H9 (cell line): ENCODE measurements at regions not wholly inside any gene's neighbourhood (a gene's known extent, or its start where the extent isn't known, plus 50 kb on each side); places are given as distances from the start of the nearest gene placed in this dataset.

Experiments used
- DNase-seq: peaks from one replicate; pipeline ENCODE4 v3.0.0-alpha.2; 2017
- H2AFZ ChIP-seq: one replicate; pipeline ENCODE4 v1.6.1; 2013; ENCODE audit warnings: mild to moderate bottlenecking, low read length, control low read depth, moderate library complexity
- H2AK5ac ChIP-seq: 2 replicates; pipeline ENCODE4 v1.6.1; 2013; ENCODE audit warnings: low read length, control low read depth, mixed read lengths; ENCODE audit not compliant: insufficient read length
- H2BK120ac ChIP-seq: one replicate; pipeline ENCODE4 v1.6.1; 2013; ENCODE audit warnings: low read depth, mild to moderate bottlenecking, low read length, control low read depth, inconsistent platforms; ENCODE audit not compliant: poor library complexity, severe bottlenecking
- H2BK12ac ChIP-seq: 2 replicates; pipeline ENCODE4 v1.6.1; 2013; ENCODE audit warnings: low read length, control low read depth, mixed read lengths, low read depth; ENCODE audit not compliant: insufficient read length
- H2BK15ac ChIP-seq: 2 replicates; pipeline ENCODE4 v1.6.1; 2013; ENCODE audit warnings: low read depth, low read length, control low read depth
- H2BK20ac ChIP-seq: one replicate; pipeline ENCODE4 v1.6.1; 2013; ENCODE audit warnings: low read depth, mild to moderate bottlenecking, low read length, control low read depth, inconsistent platforms; ENCODE audit not compliant: poor library complexity, severe bottlenecking
- H2BK5ac ChIP-seq: 2 replicates; pipeline ENCODE4 v1.6.1; 2013; ENCODE audit warnings: low read length, control low read depth, mixed read lengths; ENCODE audit not compliant: insufficient read length
- H3K14ac ChIP-seq: 2 replicates; pipeline ENCODE4 v1.6.1; 2013; ENCODE audit warnings: low read length, control low read depth; ENCODE audit not compliant: insufficient read depth
- H3K18ac ChIP-seq: 2 replicates; pipeline ENCODE4 v1.6.1; 2013; ENCODE audit warnings: low read depth, mild to moderate bottlenecking, mixed read lengths, low read length, control low read depth; ENCODE audit not compliant: insufficient read length
- H3K23ac ChIP-seq: 2 replicates; pipeline ENCODE4 v1.6.1; 2013; ENCODE audit warnings: low read length, control low read depth, mixed read lengths, low read depth; ENCODE audit not compliant: insufficient read length
- H3K23me2 ChIP-seq: 2 replicates; pipeline ENCODE4 v1.6.1; 2013; ENCODE audit warnings: low read depth, mild to moderate bottlenecking, mixed read lengths, low read length, control low read depth; ENCODE audit not compliant: insufficient read length, poor library complexity, severe bottlenecking
- H3K27ac ChIP-seq: 2 replicates; pipeline ENCODE4 v1.5.1; 2013; ENCODE audit warnings: low read length, control low read depth, mixed read lengths, low read depth; ENCODE audit not compliant: insufficient read length
- H3K27me3 ChIP-seq: 2 replicates; pipeline ENCODE4 v1.6.1; 2013; ENCODE audit warnings: low read length, control low read depth, inconsistent platforms; ENCODE audit not compliant: insufficient read depth
- H3K4ac ChIP-seq: 2 replicates; pipeline ENCODE4 v1.6.1; 2013; ENCODE audit warnings: low read depth, mild to moderate bottlenecking, control low read depth, inconsistent platforms, low read length, moderate library complexity
- H3K4me1 ChIP-seq: 2 replicates; pipeline ENCODE4 v1.6.1; 2013; ENCODE audit warnings: low read length, control low read depth, inconsistent platforms; ENCODE audit not compliant: insufficient read depth
- H3K4me2 ChIP-seq: 2 replicates; pipeline ENCODE4 v1.6.1; 2013; ENCODE audit warnings: low read length, control low read depth, mixed read lengths; ENCODE audit not compliant: insufficient read length, insufficient read depth
- H3K56ac ChIP-seq: 2 replicates; pipeline ENCODE4 v1.6.1; 2013; ENCODE audit warnings: low read depth, mild to moderate bottlenecking, mixed read lengths, low read length, control low read depth; ENCODE audit not compliant: insufficient read length
- H3K79me1 ChIP-seq: 2 replicates; pipeline ENCODE4 v1.6.1; 2013; ENCODE audit warnings: low read depth, mild to moderate bottlenecking, moderate library complexity, low read length, control low read depth, inconsistent platforms; ENCODE audit not compliant: insufficient read depth, poor library complexity, severe bottlenecking
- H3K79me2 ChIP-seq: 2 replicates; pipeline ENCODE4 v1.6.1; 2013; ENCODE audit warnings: low read length, control low read depth, inconsistent platforms; ENCODE audit not compliant: insufficient read depth
- H3K9ac ChIP-seq: 2 replicates; pipeline ENCODE4 v1.6.1; 2013; ENCODE audit warnings: low read length, control low read depth, mixed read lengths; ENCODE audit not compliant: insufficient read length; ENCODE audit errors: extremely low read depth
- H3K9me3 ChIP-seq: one replicate; pipeline ENCODE4 v1.6.1; 2013; ENCODE audit warnings: low read depth, low read length, inconsistent platforms; ENCODE audit not compliant: control insufficient read depth
- H3T11ph ChIP-seq: one replicate; pipeline ENCODE4 v1.6.1; 2013; ENCODE audit warnings: mild to moderate bottlenecking, low read length, control low read depth, inconsistent platforms
- H4K20me1 ChIP-seq: one replicate; pipeline ENCODE4 v1.6.1; 2013; ENCODE audit not compliant: control insufficient read depth, insufficient read length, insufficient read depth
- H4K5ac ChIP-seq: 2 replicates; pipeline ENCODE4 v1.6.1; 2013; ENCODE audit warnings: low read depth, mild to moderate bottlenecking, mixed read lengths, low read length, control low read depth; ENCODE audit not compliant: insufficient read length
- H4K8ac ChIP-seq: replicated peaks from 2 replicates; pipeline ENCODE4 v1.6.1; 2013; ENCODE audit warnings: low read length, control low read depth, mixed read lengths, low read depth; ENCODE audit not compliant: insufficient read length
- H4K91ac ChIP-seq: 2 replicates; pipeline ENCODE4 v1.6.1; 2013; ENCODE audit warnings: low read depth, mild to moderate bottlenecking, moderate library complexity, mixed read lengths, low read length, control low read depth; ENCODE audit not compliant: insufficient read length
- H3K27ac Mint-ChIP-seq, 3 experiments: 2 replicates in 2 of 3; 3 replicates in 1 of 3; pipeline ENCODE4 v1.8.0; 2020 to 2021; ENCODE audit warnings: mixed read lengths in 3 of 3, mild to moderate bottlenecking in 1 of 3, moderate library complexity in 1 of 3
- H3K27me3 Mint-ChIP-seq: 2 replicates; pipeline ENCODE4 v1.8.0; 2021; ENCODE audit warnings: low read depth, mild to moderate bottlenecking, moderate library complexity, mixed read lengths
- H3K36me3 Mint-ChIP-seq, 3 experiments: 2 replicates in 2 of 3; 3 replicates in 1 of 3; pipeline ENCODE4 v1.8.0; 2020 to 2021; ENCODE audit warnings: low read depth in 3 of 3, mixed read lengths in 3 of 3; ENCODE audit not compliant: insufficient read depth in 1 of 3
- H3K4me1 Mint-ChIP-seq, 2 experiments: 2 replicates each; pipeline ENCODE4 v1.8.0; 2020; ENCODE audit warnings: mixed read lengths in 2 of 2
- H3K4me3 Mint-ChIP-seq, 2 experiments: 2 replicates in 1 of 2; 3 replicates in 1 of 2; pipeline ENCODE4 v1.8.0; 2020 to 2021; ENCODE audit warnings: mild to moderate bottlenecking in 2 of 2, mixed read lengths in 2 of 2, moderate library complexity in 1 of 2
- H3K9me3 Mint-ChIP-seq, 2 experiments: 2 replicates in 1 of 2; 3 replicates in 1 of 2; pipeline ENCODE4 v1.8.0; 2020; ENCODE audit warnings: mild to moderate bottlenecking in 2 of 2, mixed read lengths in 2 of 2, moderate library complexity in 1 of 2
- CTCF ChIP-seq: fragments of 200-600 bp; sonication (generic); conservative IDR thresholded peaks from 3 replicates; pipeline ENCODE4 v1.8.0; 2021; ENCODE audit warnings: antibody characterized with exemption, mild to moderate bottlenecking
- WGBS: extraction: QIAGEN DNeasy Blood & Tissue Kit; methylation state at CpG from one replicate; pipeline ENCODE4 v1.1.7; 2013; ENCODE audit warnings: missing lambda C conversion rate, low lambda C conversion rate, mixed read lengths; ENCODE audit not compliant: insufficient read length; ENCODE audit errors: extremely low coverage; 5-methylcytosine and 5-hydroxymethylcytosine counted together

GRCh38 chr3:61353382-61353781 is 102.1 kb upstream of the FHIT start:
- H3K27ac Mint-ChIP-seq = no peak overlapping the region
- no peak for DNase-seq
- no peak overlapping the region for H3K14ac ChIP-seq
- no peaks in the 10 kb centered on the region for H3K9me3 ChIP-seq
- no peak overlapping the region for H3K4me2 ChIP-seq
- peaks cover 2% of the 10 kb centered on the region; the same call in 1 of the 2 replicates for H3K79me2 ChIP-seq
- H4K5ac ChIP-seq = no peak overlapping the region
- H3K27me3 Mint-ChIP-seq = no peaks in the 10 kb centered on the region
- H3K4ac ChIP-seq = no peak overlapping the region
- H2BK5ac ChIP-seq = no peak overlapping the region
- H2BK20ac ChIP-seq = no peak overlapping the region
- no peaks in the 10 kb centered on the region for H4K20me1 ChIP-seq
- no peak overlapping the region for H2BK15ac ChIP-seq
- no peaks in the 10 kb centered on the region for H3K36me3 Mint-ChIP-seq
- no peak overlapping the region for H3K4me3 Mint-ChIP-seq
- no peak overlapping the region for H3K18ac ChIP-seq
- no peak for TF ChIP-seq CTCF
- no peak overlapping the region for H3K23ac ChIP-seq
- H3K4me1 ChIP-seq = no peaks in the 10 kb centered on the region
- H4K91ac ChIP-seq = no peak overlapping the region
- H3K79me1 ChIP-seq = no peaks in the 10 kb centered on the region
- no peak overlapping the region for H2AK5ac ChIP-seq
- no peak overlapping the region for H3K27ac ChIP-seq
- H2AFZ ChIP-seq = no peak overlapping the region
- no CpG with 5 or more reads among the region's 1 CpG for WGBS
- H3K56ac ChIP-seq = no peak overlapping the region
- H3T11ph ChIP-seq = no peak overlapping the region
- no peaks in the 10 kb centered on the region for H3K23me2 ChIP-seq
- no peak overlapping the region for H2BK120ac ChIP-seq
- H3K4me1 Mint-ChIP-seq = no peaks in the 10 kb centered on the region
- no peaks in the 10 kb centered on the region for H3K9me3 Mint-ChIP-seq
- H4K8ac ChIP-seq = no peak overlapping the region
- no peak overlapping the region for H3K9ac ChIP-seq
- H3K27me3 ChIP-seq = no peaks in the 10 kb centered on the region
- no peak overlapping the region for H2BK12ac ChIP-seq
